Effector memory CD8-positive, alpha-beta T cell (primary cell): ENCODE measurements at regions not wholly inside any gene's neighbourhood (a gene's known extent, or its start where the extent isn't known, plus 50 kb on each side); places are given as distances from the start of the nearest gene placed in this dataset.
"Not testable (repeated sequence)": the region's sequence is repeated elsewhere in the genome, so short reads cannot be mapped to it uniquely, and the experiment has no call there.

Experiments used
- ATAC-seq: fragments of 150-1000 bp; cut with Tn5 transposase; replicated peaks from 2 replicates; pipeline ENCODE4 v1.10.0; 2021; ENCODE audit warnings: mild to moderate bottlenecking, moderate library complexity
- DNase-seq, 3 experiments: peaks; one replicate each; pipeline ENCODE4 v3.0.0; 2021
- H3K27ac Mint-ChIP-seq, 2 donors: one replicate each; pipeline ENCODE4 v1.8.0; 2022; ENCODE audit warnings: mild to moderate bottlenecking in 2 of 2, mixed read lengths in 2 of 2, moderate library complexity in 2 of 2
- H3K27me3 Mint-ChIP-seq, 2 donors: one replicate each; pipeline ENCODE4 v1.8.0; 2022; ENCODE audit warnings: mixed read lengths in 2 of 2
- H3K36me3 Mint-ChIP-seq: one replicate; pipeline ENCODE4 v1.8.0; 2022; ENCODE audit warnings: mild to moderate bottlenecking, moderate library complexity, mixed read lengths; ENCODE audit not compliant: insufficient read depth
- H3K4me1 Mint-ChIP-seq, 2 donors: one replicate each; pipeline ENCODE4 v1.8.0; 2022; ENCODE audit warnings: low read depth in 2 of 2, mixed read lengths in 2 of 2
- H3K4me3 Mint-ChIP-seq, 2 donors: one replicate each; pipeline ENCODE4 v1.8.0; 2022; ENCODE audit warnings: mild to moderate bottlenecking in 2 of 2, mixed read lengths in 2 of 2, moderate library complexity in 2 of 2
- H3K9me3 Mint-ChIP-seq, 2 donors: one replicate each; pipeline ENCODE4 v1.8.0; 2022; ENCODE audit warnings: mixed read lengths in 2 of 2

- Mint-ChIP-seq H3K36me3 (no peaks in the 10 kb centered on the region), H3K27me3 (peaks cover 0 to 20% of the 10 kb centered on the region in 2 donors), H3K4me3 (no peak overlapping the region), H3K9me3 (peaks cover 6 to 7% of the 10 kb centered on the region in 2 donors), H3K4me1 (no peaks in the 10 kb centered on the region), H3K27ac (no peak overlapping the region)
- no peak for ATAC-seq
- DNase-seq, result no peak
These were observed 68.9 kb downstream of the CYP26B1 start for GRCh38 chr2:72078773-72079172.

- no peak overlapping the region for H3K27ac Mint-ChIP-seq
- H3K27me3 Mint-ChIP-seq, result peaks cover 0 to 10% of the 10 kb centered on the region in 2 donors
- ATAC-seq, result no peak
- no peak for DNase-seq
- H3K36me3 Mint-ChIP-seq, result no peaks in the 10 kb centered on the region
- H3K4me3 Mint-ChIP-seq, result no peak overlapping the region
- peaks cover 7 to 10% of the 10 kb centered on the region in 2 donors for H3K9me3 Mint-ChIP-seq
- H3K4me1 Mint-ChIP-seq, result no peaks in the 10 kb centered on the region
These were observed 69.9 kb downstream of the CYP26B1 start for GRCh38 chr2:72077702-72078169.

- H3K4me3 Mint-ChIP-seq, H3K27ac Mint-ChIP-seq, H3K4me1 Mint-ChIP-seq, ATAC-seq, H3K36me3 Mint-ChIP-seq, H3K27me3 Mint-ChIP-seq, DNase-seq: not testable (repeated sequence)
- peaks cover 7 to 10% of the 10 kb centered on the region in 2 donors for H3K9me3 Mint-ChIP-seq
These were observed 74.3 kb downstream of the CYP26B1 start for GRCh38 chr2:72073373-72073772.

GRCh38 chr2:72064197-72064596 lies 83.5 kb downstream of the CYP26B1 start:
- ATAC-seq, H3K27ac Mint-ChIP-seq, H3K4me1 Mint-ChIP-seq, H3K4me3 Mint-ChIP-seq, H3K9me3 Mint-ChIP-seq, H3K36me3 Mint-ChIP-seq, DNase-seq: not testable (repeated sequence)
- peaks cover 18 to 24% of the 10 kb centered on the region in 2 donors for H3K27me3 Mint-ChIP-seq

- Mint-ChIP-seq H3K27ac (no peak overlapping the region), H3K36me3 (no peaks in the 10 kb centered on the region), H3K9me3 (no peaks in the 10 kb centered on the region), H3K27me3 (peaks cover 37 to 39% of the 10 kb centered on the region in 2 donors), H3K4me3 (no peak overlapping the region), H3K4me1 (no peaks in the 10 kb centered on the region)
- ATAC-seq (no peak), DNase-seq (no peak)
These were observed 85.3 kb downstream of the CYP26B1 start for GRCh38 chr2:72062336-72062735.

GRCh38 chr2:72057308-72057707 lies 90.4 kb downstream of the CYP26B1 start:
- no peak for DNase-seq
- no peak for ATAC-seq
- H3K9me3 Mint-ChIP-seq, result no peaks in the 10 kb centered on the region
- peaks cover 30 to 31% of the 10 kb centered on the region in 2 donors for H3K27me3 Mint-ChIP-seq
- H3K4me1 Mint-ChIP-seq, result no peaks in the 10 kb centered on the region
- H3K27ac Mint-ChIP-seq, result no peak overlapping the region
- H3K36me3 Mint-ChIP-seq, result no peaks in the 10 kb centered on the region
- H3K4me3 Mint-ChIP-seq, result no peak overlapping the region

GRCh38 chr2:72051971-72052505 lies 95.6 kb downstream of the CYP26B1 start:
- no peak overlapping the region for H3K4me3 Mint-ChIP-seq
- peaks cover 0 to 2% of the 10 kb centered on the region in 2 donors for H3K9me3 Mint-ChIP-seq
- no peak overlapping the region for H3K27ac Mint-ChIP-seq
- no peak for ATAC-seq
- peaks cover 3% of the 10 kb centered on the region for H3K36me3 Mint-ChIP-seq
- no peaks in the 10 kb centered on the region for H3K4me1 Mint-ChIP-seq
- DNase-seq, result no peak
- H3K27me3 Mint-ChIP-seq, result no peaks in the 10 kb centered on the region

- Mint-ChIP-seq H3K9me3 (peaks cover 0 to 2% of the 10 kb centered on the region in 2 donors), H3K4me1 (no peaks in the 10 kb centered on the region), H3K36me3 (peaks cover 3% of the 10 kb centered on the region), H3K27me3 (peaks cover 0 to 7% of the 10 kb centered on the region in 2 donors), H3K4me3 (no peak overlapping the region), H3K27ac (no peak overlapping the region)
- ATAC-seq (no peak), DNase-seq (no peak)
These were observed 96.5 kb downstream of the CYP26B1 start for GRCh38 chr2:72051204-72051603.

GRCh38 chr2:72050734-72051133 lies 96.9 kb downstream of the CYP26B1 start:
- no peak for ATAC-seq
- H3K9me3 Mint-ChIP-seq, result peaks cover 0 to 2% of the 10 kb centered on the region in 2 donors

GRCh38 chr2:72048881-72049477 lies 98.7 kb downstream of the CYP26B1 start:
- Mint-ChIP-seq H3K4me1 (no peaks in the 10 kb centered on the region), H3K4me3 (no peak overlapping the region), H3K27ac (no peak overlapping the region), H3K9me3 (peaks cover 0 to 3% of the 10 kb centered on the region in 2 donors), H3K27me3 (peaks cover 0 to 7% of the 10 kb centered on the region in 2 donors), H3K36me3 (peaks cover 3% of the 10 kb centered on the region)
- DNase-seq (no peak), ATAC-seq (no peak)

More at GRCh38 chr2:72050734-72051133, 96.9 kb downstream of the CYP26B1 start:
- Mint-ChIP-seq H3K27me3 (peaks cover 0 to 7% of the 10 kb centered on the region in 2 donors), H3K4me3 (no peak overlapping the region), H3K36me3 (peaks cover 3% of the 10 kb centered on the region), H3K27ac (no peak overlapping the region), H3K4me1 (no peaks in the 10 kb centered on the region)
- no peak for DNase-seq

GRCh38 chr2:72043985-72044384 lies 103.7 kb downstream of the CYP26B1 start:
- Mint-ChIP-seq H3K4me1 (no peaks in the 10 kb centered on the region), H3K27ac (no peak overlapping the region), H3K36me3 (peaks cover 3% of the 10 kb centered on the region), H3K4me3 (no peak overlapping the region), H3K27me3 (peaks cover 6 to 15% of the 10 kb centered on the region in 2 donors), H3K9me3 (peaks cover 0 to 6% of the 10 kb centered on the region in 2 donors)
- DNase-seq, result no peak
- no peak for ATAC-seq

- DNase-seq (no peak), ATAC-seq (no peak)
- Mint-ChIP-seq H3K9me3 (peaks cover 0 to 5% of the 10 kb centered on the region in 2 donors), H3K27ac (no peak overlapping the region), H3K27me3 (peaks cover 6 to 12% of the 10 kb centered on the region in 2 donors), H3K4me3 (no peak overlapping the region), H3K4me1 (no peaks in the 10 kb centered on the region), H3K36me3 (no peaks in the 10 kb centered on the region)
These were observed 106.0 kb downstream of the CYP26B1 start for GRCh38 chr2:72041638-72042111.

GRCh38 chr2:72040629-72041571 lies 106.8 kb downstream of the CYP26B1 start:
- H3K4me3 Mint-ChIP-seq, result no peak overlapping the region
- H3K27ac Mint-ChIP-seq, result no peak overlapping the region
- H3K9me3 Mint-ChIP-seq, result peaks cover 0 to 5% of the 10 kb centered on the region in 2 donors
- ATAC-seq (no peak), DNase-seq (no peak)
- H3K27me3 Mint-ChIP-seq, result peaks cover 6 to 9% of the 10 kb centered on the region in 2 donors
- no peaks in the 10 kb centered on the region for H3K36me3 Mint-ChIP-seq
- no peaks in the 10 kb centered on the region for H3K4me1 Mint-ChIP-seq
